ENCODE measurements at regions not wholly inside any gene's neighbourhood (a gene's known extent, or its start where the extent isn't known, plus 50 kb on each side); places are given as distances from the start of the nearest gene placed in this dataset.

DNA sequence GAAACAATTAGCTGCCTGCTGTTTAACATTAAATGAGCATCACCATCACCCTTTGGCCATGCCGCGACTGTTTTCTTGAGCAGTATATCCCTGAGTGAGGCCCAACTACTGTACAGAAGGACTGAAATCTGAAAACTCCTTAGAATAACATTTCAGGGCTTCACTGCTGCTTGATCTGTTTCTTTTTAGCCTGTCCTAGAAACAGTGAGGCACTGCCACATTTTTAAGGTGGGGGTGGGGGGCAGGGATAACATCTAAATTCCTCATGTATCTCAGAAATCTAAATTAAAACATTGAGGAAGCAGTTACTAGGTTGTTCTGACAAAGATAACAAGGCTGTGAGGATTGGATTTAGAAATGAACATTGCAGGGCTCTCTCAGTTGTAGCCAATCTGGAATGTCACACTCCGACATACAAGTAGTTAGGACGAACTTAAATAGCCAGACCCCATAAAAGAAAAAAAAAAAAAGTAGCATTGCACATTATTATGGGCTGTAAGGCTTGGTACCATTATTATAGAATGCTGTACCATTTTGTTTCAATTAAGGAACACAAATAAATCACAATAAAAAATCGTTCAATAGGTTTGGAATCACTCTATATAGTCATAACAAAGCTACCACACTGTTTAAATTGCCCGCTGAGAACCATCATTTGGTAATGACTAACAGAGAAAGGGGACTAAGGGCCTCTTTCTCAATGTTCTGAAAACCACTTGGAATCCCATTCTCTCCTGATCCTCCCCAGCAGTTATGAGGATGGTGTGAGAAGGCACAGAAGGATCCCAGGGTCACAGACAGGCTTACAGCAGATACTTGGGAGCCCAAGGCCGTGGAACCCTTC, 256.1 kb downstream of the INHBA start:
- Histone ChIP-seq H3K9me3 (no peaks in the 10 kb centered on the region), H3K4me1 (no peaks in the 10 kb centered on the region), H3K27ac (no peak overlapping the region), H3K36me3 (no peaks in the 10 kb centered on the region), H3K27me3 (no peaks in the 10 kb centered on the region), H3K4me3 (no peak overlapping the region)
- DNase-seq (ENCODE audit: low spot score in 2 of 2): no peak
- no peak for TF ChIP-seq POLR2AphosphoS5 (IDR thresholded peaks at IDR 0.05)
- no peak for TF ChIP-seq POLR2A (IDR thresholded peaks at IDR 0.05)
- TF ChIP-seq, protein P1, sequence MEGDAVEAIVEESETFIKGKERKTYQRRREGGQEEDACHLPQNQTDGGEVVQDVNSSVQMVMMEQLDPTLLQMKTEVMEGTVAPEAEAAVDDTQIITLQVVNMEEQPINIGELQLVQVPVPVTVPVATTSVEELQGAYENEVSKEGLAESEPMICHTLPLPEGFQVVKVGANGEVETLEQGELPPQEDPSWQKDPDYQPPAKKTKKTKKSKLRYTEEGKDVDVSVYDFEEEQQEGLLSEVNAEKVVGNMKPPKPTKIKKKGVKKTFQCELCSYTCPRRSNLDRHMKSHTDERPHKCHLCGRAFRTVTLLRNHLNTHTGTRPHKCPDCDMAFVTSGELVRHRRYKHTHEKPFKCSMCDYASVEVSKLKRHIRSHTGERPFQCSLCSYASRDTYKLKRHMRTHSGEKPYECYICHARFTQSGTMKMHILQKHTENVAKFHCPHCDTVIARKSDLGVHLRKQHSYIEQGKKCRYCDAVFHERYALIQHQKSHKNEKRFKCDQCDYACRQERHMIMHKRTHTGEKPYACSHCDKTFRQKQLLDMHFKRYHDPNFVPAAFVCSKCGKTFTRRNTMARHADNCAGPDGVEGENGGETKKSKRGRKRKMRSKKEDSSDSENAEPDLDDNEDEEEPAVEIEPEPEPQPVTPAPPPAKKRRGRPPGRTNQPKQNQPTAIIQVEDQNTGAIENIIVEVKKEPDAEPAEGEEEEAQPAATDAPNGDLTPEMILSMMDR (IDR thresholded peaks at IDR 0.05): no peak
- intact Hi-C loops (cut with DNase I; ENCODE audit: low total_unique reads): no loop called here

DNA sequence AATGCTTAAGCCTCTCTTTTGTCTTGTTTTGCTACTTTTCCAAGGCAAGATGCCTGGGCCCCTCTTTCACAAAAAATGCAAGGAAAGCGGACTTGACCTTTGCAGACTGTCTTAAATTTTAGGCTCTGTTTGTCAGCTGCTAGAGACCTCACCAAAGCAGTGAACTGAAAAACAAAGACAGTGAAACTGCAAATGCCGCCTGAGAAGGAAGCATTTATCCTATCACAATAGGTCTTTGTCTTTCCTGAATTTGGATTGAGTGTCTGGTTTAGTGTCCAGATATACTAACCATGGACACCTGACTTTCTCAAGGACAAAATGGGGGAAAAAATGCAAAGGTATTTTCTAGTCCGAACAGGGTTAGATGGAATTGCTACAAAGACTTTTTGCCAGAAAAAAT, 256.9 kb downstream of the INHBA start:
- Histone ChIP-seq H3K27me3 (no peaks in the 10 kb centered on the region), H3K9me3 (no peaks in the 10 kb centered on the region), H3K4me1 (no peaks in the 10 kb centered on the region), H3K36me3 (no peaks in the 10 kb centered on the region), H3K27ac (no peak overlapping the region), H3K4me3 (no peak overlapping the region)
- no peak for TF ChIP-seq POLR2AphosphoS5 (IDR thresholded peaks at IDR 0.05)
- TF ChIP-seq, protein P1 (IDR thresholded peaks at IDR 0.05): no peak
- TF ChIP-seq POLR2A (IDR thresholded peaks at IDR 0.05): no peak
- no peak for DNase-seq (ENCODE audit: low spot score in 2 of 2)
- intact Hi-C loops (cut with DNase I; ENCODE audit: low total_unique reads): no loop called here

DNA sequence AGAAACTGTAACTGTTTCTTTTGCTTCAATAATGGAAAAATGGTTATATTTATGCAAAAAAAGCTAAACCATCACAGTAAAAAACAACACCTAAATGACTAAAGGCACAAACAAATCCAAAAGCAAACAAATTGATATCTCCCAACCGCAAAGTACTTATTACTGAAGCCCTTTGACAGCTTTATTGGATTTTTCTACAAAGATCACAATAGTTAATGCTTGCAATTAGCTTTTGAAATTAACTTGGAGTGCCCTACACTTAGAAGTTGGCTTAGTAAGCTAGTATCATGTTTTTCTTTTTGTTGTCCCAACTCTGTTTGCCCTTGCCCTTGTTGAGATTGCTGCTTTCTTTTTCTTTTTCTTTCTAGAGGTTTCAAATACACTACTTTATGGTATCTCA, 257.5 kb downstream of the INHBA start:
- H3K27me3 ChIP-seq: no peaks in the 10 kb centered on the region
- intact Hi-C loops (cut with DNase I; ENCODE audit: low total_unique reads): no loop called here

DNA sequence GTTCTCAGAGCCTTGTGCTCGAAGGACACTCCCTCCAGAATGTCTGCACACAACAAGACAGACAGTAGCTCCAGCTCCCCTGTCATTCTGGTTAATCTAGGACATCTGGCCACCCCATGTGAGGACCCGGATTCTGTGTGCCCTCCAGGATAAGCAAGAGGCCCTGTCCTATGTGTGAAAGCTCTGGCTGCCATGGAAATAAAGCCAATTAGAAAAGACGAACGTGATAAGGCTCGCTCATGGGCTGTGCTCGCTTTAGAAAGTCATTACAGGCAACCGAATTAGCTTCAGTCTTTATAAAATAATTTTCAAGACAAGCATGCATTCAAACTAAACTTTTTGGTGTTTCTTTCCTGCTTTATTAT, 263.4 kb downstream of the INHBA start:
- no peaks in the 10 kb centered on the region for H3K9me3 ChIP-seq
- H3K4me3 ChIP-seq: no peak overlapping the region
- H3K4me1 ChIP-seq: no peaks in the 10 kb centered on the region
- H3K36me3 ChIP-seq: no peaks in the 10 kb centered on the region
- H3K27ac ChIP-seq: no peak overlapping the region
- TF ChIP-seq POLR2AphosphoS5 (IDR thresholded peaks at IDR 0.05) (no peak), POLR2A (IDR thresholded peaks at IDR 0.05) (no peak)
- TF ChIP-seq, protein P1 (IDR thresholded peaks at IDR 0.05): no peak
- no peak for DNase-seq (ENCODE audit: low spot score in 2 of 2)
- intact Hi-C loops (cut with DNase I; ENCODE audit: low total_unique reads): no loop called here
- H3K27me3 ChIP-seq: no peaks in the 10 kb centered on the region

More for the DNA sequence above, 257.5 kb downstream of the INHBA start:
- DNase-seq (ENCODE audit: low spot score in 2 of 2): no peak
- Histone ChIP-seq H3K4me1 (no peaks in the 10 kb centered on the region), H3K9me3 (no peaks in the 10 kb centered on the region), H3K36me3 (no peaks in the 10 kb centered on the region), H3K4me3 (no peak overlapping the region), H3K27ac (no peak overlapping the region)
- TF ChIP-seq POLR2A (IDR thresholded peaks at IDR 0.05): no peak
- TF ChIP-seq, protein P1 (IDR thresholded peaks at IDR 0.05): no peak
- TF ChIP-seq POLR2AphosphoS5 (IDR thresholded peaks at IDR 0.05): no peak

DNA sequence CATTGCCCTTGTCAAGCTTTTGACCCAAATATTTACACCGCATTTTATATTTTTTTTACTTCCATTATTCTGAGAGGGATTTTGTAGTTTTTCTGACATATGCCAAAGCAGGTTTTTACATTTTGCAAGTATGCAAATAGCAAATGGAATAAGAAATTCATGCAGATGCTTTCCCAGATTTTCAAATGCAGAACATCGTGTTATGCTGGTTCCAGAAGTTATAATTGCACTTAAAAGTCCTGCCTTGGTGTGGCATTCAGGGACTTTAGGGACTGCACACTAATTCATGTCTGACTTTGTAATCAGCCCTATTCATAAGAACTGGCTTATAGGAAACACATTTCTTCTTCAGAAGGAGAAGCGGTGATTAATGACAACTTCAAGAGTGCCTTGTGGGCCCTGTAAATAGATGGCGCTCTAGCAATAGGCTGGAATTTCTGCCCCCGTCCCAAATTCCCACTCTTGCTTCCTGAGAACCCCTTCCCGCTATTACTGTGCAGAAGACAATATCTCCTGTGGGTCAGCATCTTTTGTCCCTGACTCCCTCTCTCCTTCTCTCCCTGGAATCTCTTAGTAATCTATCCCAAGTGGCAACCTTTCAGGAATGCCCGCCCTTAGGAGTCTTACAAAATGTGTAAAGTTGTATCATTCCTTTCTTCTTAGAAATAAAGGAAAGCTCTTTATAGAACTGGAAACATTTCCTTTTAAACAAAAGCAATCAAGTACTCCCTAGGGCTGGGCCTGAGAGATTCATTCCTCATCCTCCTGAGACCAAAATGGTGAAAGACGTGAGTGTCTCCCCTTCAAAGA, 264.0 kb downstream of the INHBA start:
- Histone ChIP-seq H3K36me3 (no peaks in the 10 kb centered on the region), H3K4me3 (no peak overlapping the region), H3K27me3 (no peaks in the 10 kb centered on the region), H3K27ac (no peak overlapping the region), H3K9me3 (no peaks in the 10 kb centered on the region), H3K4me1 (no peaks in the 10 kb centered on the region)
- no peak for DNase-seq (ENCODE audit: low spot score in 2 of 2)
- intact Hi-C loops (cut with DNase I; ENCODE audit: low total_unique reads): no loop called here
- TF ChIP-seq POLR2A (IDR thresholded peaks at IDR 0.05) (no peak), POLR2AphosphoS5 (IDR thresholded peaks at IDR 0.05) (no peak)
- TF ChIP-seq, protein P1 (IDR thresholded peaks at IDR 0.05): no peak

All from breast epithelium (tissue), 4 donors.